ENCODE measurements at regions not wholly inside any gene's neighbourhood (a gene's known extent, or its start where the extent isn't known, plus 50 kb on each side); places are given as distances from the start of the nearest gene placed in this dataset.
A peak's percentile ranks its signal among the peaks of the same experiment; 100 is the strongest.

GRCh38 chr13:72062566-72062965 is 195.6 kb upstream of the DACH1 start:
- no peaks in the 10 kb centered on the region for H3K4me1 Mint-ChIP-seq
- H3K27me3 Mint-ChIP-seq: no peaks in the 10 kb centered on the region
- peaks cover 4 to 21% (median 10%) of the 10 kb centered on the region in 3 donors for H3K9me3 Mint-ChIP-seq
- no peak overlapping the region for H3K27ac Mint-ChIP-seq
- no peak overlapping the region for H3K4me3 Mint-ChIP-seq
- no peaks in the 10 kb centered on the region for H3K36me3 Mint-ChIP-seq

GRCh38 chr13:72061613-72062012 is 194.6 kb upstream of the DACH1 start:
- no peaks in the 10 kb centered on the region for H3K36me3 Mint-ChIP-seq
- H3K4me3 Mint-ChIP-seq: no peak overlapping the region
- H3K4me1 Mint-ChIP-seq: no peaks in the 10 kb centered on the region
- no peaks in the 10 kb centered on the region for H3K27me3 Mint-ChIP-seq
- H3K27ac Mint-ChIP-seq: no peak overlapping the region
- peaks cover 4 to 19% (median 10%) of the 10 kb centered on the region in 3 donors for H3K9me3 Mint-ChIP-seq

GRCh38 chr13:72050251-72050650 is 183.2 kb upstream of the DACH1 start:
- Mint-ChIP-seq H3K9me3 (peaks cover 1 to 30% (median 9%) of the 10 kb centered on the region in 3 donors), H3K36me3 (no peaks in the 10 kb centered on the region), H3K27me3 (no peaks in the 10 kb centered on the region), H3K4me3 (no peak overlapping the region), H3K27ac (no peak overlapping the region), H3K4me1 (no peaks in the 10 kb centered on the region)

GRCh38 chr13:72043366-72043765 is 176.4 kb upstream of the DACH1 start:
- Mint-ChIP-seq H3K36me3 (no peaks in the 10 kb centered on the region), H3K27me3 (no peaks in the 10 kb centered on the region), H3K4me3 (no peak overlapping the region), H3K27ac (no peak overlapping the region), H3K4me1 (no peaks in the 10 kb centered on the region), H3K9me3 (peaks cover 0 to 21% (median 4%) of the 10 kb centered on the region in 3 donors)

GRCh38 chr13:72041165-72041564 is 174.2 kb upstream of the DACH1 start:
- no peaks in the 10 kb centered on the region for H3K36me3 Mint-ChIP-seq
- peak overlapping the region in 1 of 3 donors; percentile 47 for H3K27ac Mint-ChIP-seq
- no peaks in the 10 kb centered on the region for H3K27me3 Mint-ChIP-seq
- H3K4me1 Mint-ChIP-seq: no peaks in the 10 kb centered on the region
- peaks cover 2 to 14% (median 5%) of the 10 kb centered on the region in 3 donors for H3K9me3 Mint-ChIP-seq
- H3K4me3 Mint-ChIP-seq: no peak overlapping the region

GRCh38 chr13:72039126-72039525 is 172.1 kb upstream of the DACH1 start:
- Mint-ChIP-seq H3K36me3 (no peaks in the 10 kb centered on the region), H3K4me3 (no peak overlapping the region), H3K27me3 (no peaks in the 10 kb centered on the region), H3K9me3 (peaks cover 2 to 14% (median 6%) of the 10 kb centered on the region in 3 donors), H3K4me1 (no peaks in the 10 kb centered on the region), H3K27ac (no peak overlapping the region)

GRCh38 chr13:72029981-72030380 is 163.0 kb upstream of the DACH1 start:
- Mint-ChIP-seq H3K4me3 (no peak overlapping the region), H3K27me3 (no peaks in the 10 kb centered on the region), H3K36me3 (no peaks in the 10 kb centered on the region), H3K9me3 (peaks cover 6 to 12% (median 10%) of the 10 kb centered on the region in 3 donors), H3K4me1 (peaks cover 0 to 2% (median 0%) of the 10 kb centered on the region in 3 donors), H3K27ac (no peak overlapping the region)

GRCh38 chr13:72025836-72026235 is 158.8 kb upstream of the DACH1 start:
- Mint-ChIP-seq H3K4me3 (no peak overlapping the region), H3K4me1 (no peaks in the 10 kb centered on the region), H3K9me3 (peaks cover 6 to 12% (median 6%) of the 10 kb centered on the region in 3 donors), H3K27ac (no peak overlapping the region), H3K27me3 (no peaks in the 10 kb centered on the region), H3K36me3 (no peaks in the 10 kb centered on the region)

GRCh38 chr13:72023895-72024294 is 156.9 kb upstream of the DACH1 start:
- no peak overlapping the region for H3K27ac Mint-ChIP-seq
- no peaks in the 10 kb centered on the region for H3K4me1 Mint-ChIP-seq
- H3K4me3 Mint-ChIP-seq: no peak overlapping the region
- peaks cover 0 to 4% (median 0%) of the 10 kb centered on the region in 3 donors for H3K9me3 Mint-ChIP-seq
- H3K27me3 Mint-ChIP-seq: no peaks in the 10 kb centered on the region
- no peaks in the 10 kb centered on the region for H3K36me3 Mint-ChIP-seq

- Mint-ChIP-seq H3K36me3 (no peaks in the 10 kb centered on the region), H3K27me3 (no peaks in the 10 kb centered on the region), H3K4me1 (peaks cover 0 to 2% (median 0%) of the 10 kb centered on the region in 3 donors), H3K4me3 (no peak overlapping the region), H3K27ac (no peak overlapping the region), H3K9me3 (peaks cover 2 to 6% (median 6%) of the 10 kb centered on the region in 3 donors)
Measured at GRCh38 chr13:72005455-72005854, 138.5 kb upstream of the DACH1 start.

GRCh38 chr13:72004784-72005374 is 137.9 kb upstream of the DACH1 start:
- no peaks in the 10 kb centered on the region for H3K27me3 Mint-ChIP-seq
- H3K36me3 Mint-ChIP-seq: no peaks in the 10 kb centered on the region
- H3K9me3 Mint-ChIP-seq: peaks cover 2 to 6% (median 6%) of the 10 kb centered on the region in 3 donors
- H3K4me1 Mint-ChIP-seq: peaks cover 0 to 2% (median 0%) of the 10 kb centered on the region in 3 donors
- H3K4me3 Mint-ChIP-seq: no peak overlapping the region
- H3K27ac Mint-ChIP-seq: no peak overlapping the region

- H3K27me3 Mint-ChIP-seq: no peaks in the 10 kb centered on the region
- no peak overlapping the region for H3K4me3 Mint-ChIP-seq
- H3K27ac Mint-ChIP-seq: no peak overlapping the region
- H3K9me3 Mint-ChIP-seq: peaks cover 2 to 5% (median 4%) of the 10 kb centered on the region in 3 donors
- H3K4me1 Mint-ChIP-seq: peaks cover 0 to 2% (median 0%) of the 10 kb centered on the region in 3 donors
- no peaks in the 10 kb centered on the region for H3K36me3 Mint-ChIP-seq
Measured at GRCh38 chr13:72004246-72004645, 137.2 kb upstream of the DACH1 start.

- H3K4me1 Mint-ChIP-seq: peaks cover 0 to 2% (median 0%) of the 10 kb centered on the region in 3 donors
- peaks cover 2 to 12% (median 6%) of the 10 kb centered on the region in 3 donors for H3K9me3 Mint-ChIP-seq
- no peak overlapping the region for H3K4me3 Mint-ChIP-seq
- no peaks in the 10 kb centered on the region for H3K27me3 Mint-ChIP-seq
- no peak overlapping the region for H3K27ac Mint-ChIP-seq
- no peaks in the 10 kb centered on the region for H3K36me3 Mint-ChIP-seq
Measured at GRCh38 chr13:71998223-71998622, 131.2 kb upstream of the DACH1 start.

GRCh38 chr13:71979616-71980015 is 112.6 kb upstream of the DACH1 start:
- H3K27ac Mint-ChIP-seq: no peak overlapping the region
- H3K4me3 Mint-ChIP-seq: no peak overlapping the region
- H3K27me3 Mint-ChIP-seq: no peaks in the 10 kb centered on the region
- H3K9me3 Mint-ChIP-seq: peaks cover 0 to 13% (median 4%) of the 10 kb centered on the region in 3 donors
- no peaks in the 10 kb centered on the region for H3K36me3 Mint-ChIP-seq
- H3K4me1 Mint-ChIP-seq: no peaks in the 10 kb centered on the region

- Mint-ChIP-seq H3K27me3 (no peaks in the 10 kb centered on the region), H3K27ac (no peak overlapping the region), H3K4me1 (no peaks in the 10 kb centered on the region), H3K9me3 (peaks cover 0 to 9% (median 4%) of the 10 kb centered on the region in 3 donors), H3K36me3 (no peaks in the 10 kb centered on the region), H3K4me3 (no peak overlapping the region)
Measured at GRCh38 chr13:71977028-71977427, 110.0 kb upstream of the DACH1 start.

GRCh38 chr13:71967990-71968389 is 101.0 kb upstream of the DACH1 start:
- Mint-ChIP-seq H3K36me3 (no peaks in the 10 kb centered on the region), H3K4me1 (peaks cover 0 to 2% (median 0%) of the 10 kb centered on the region in 3 donors), H3K9me3 (peaks cover 0 to 7% (median 2%) of the 10 kb centered on the region in 3 donors), H3K27me3 (no peaks in the 10 kb centered on the region), H3K4me3 (no peak overlapping the region), H3K27ac (no peak overlapping the region)
